Lower leg skin (tissue), 3 donors: ENCODE measurements at regions not wholly inside any gene's neighbourhood (a gene's known extent, or its start where the extent isn't known, plus 50 kb on each side); places are given as distances from the start of the nearest gene placed in this dataset.

ENCODE experiments used
- POLR2A ChIP-seq, 2 donors: fragments of 450-650 bp; IDR thresholded peaks; one replicate each; pipeline ENCODE4 v1.6.1; 2016 to 2017; ENCODE audit warnings: antibody characterized with exemption in 2 of 2, mild to moderate bottlenecking in 1 of 2, moderate library complexity in 1 of 2
- TF ChIP-seq, protein P1 (sequence below), 3 donors: fragments of 450-650 bp; IDR thresholded peaks; one replicate each; pipeline ENCODE4 v1.5.1; 2016; ENCODE audit warnings: antibody characterized with exemption in 3 of 3, mild to moderate bottlenecking in 3 of 3, moderate library complexity in 2 of 3

DNA sequence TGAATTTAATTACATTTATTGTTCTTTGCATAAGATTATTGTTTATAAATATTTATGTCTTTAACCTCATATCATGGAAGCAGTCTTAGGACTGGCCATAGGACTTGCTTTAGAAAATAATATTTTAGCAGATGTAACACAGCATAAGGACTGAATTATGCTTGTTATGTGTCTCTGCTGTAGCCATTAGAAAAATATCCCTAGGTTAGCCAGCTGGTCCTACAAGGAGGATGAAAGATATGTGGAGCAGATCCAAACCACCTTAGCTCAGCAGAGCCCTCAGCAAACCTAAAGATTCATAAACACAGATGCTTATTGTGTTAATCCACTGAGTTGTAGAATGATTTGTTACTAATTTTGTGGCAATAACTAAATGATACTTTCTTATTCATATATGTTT lies 166.0 kb upstream of the COL1A2 start:
- TF ChIP-seq, protein P1, sequence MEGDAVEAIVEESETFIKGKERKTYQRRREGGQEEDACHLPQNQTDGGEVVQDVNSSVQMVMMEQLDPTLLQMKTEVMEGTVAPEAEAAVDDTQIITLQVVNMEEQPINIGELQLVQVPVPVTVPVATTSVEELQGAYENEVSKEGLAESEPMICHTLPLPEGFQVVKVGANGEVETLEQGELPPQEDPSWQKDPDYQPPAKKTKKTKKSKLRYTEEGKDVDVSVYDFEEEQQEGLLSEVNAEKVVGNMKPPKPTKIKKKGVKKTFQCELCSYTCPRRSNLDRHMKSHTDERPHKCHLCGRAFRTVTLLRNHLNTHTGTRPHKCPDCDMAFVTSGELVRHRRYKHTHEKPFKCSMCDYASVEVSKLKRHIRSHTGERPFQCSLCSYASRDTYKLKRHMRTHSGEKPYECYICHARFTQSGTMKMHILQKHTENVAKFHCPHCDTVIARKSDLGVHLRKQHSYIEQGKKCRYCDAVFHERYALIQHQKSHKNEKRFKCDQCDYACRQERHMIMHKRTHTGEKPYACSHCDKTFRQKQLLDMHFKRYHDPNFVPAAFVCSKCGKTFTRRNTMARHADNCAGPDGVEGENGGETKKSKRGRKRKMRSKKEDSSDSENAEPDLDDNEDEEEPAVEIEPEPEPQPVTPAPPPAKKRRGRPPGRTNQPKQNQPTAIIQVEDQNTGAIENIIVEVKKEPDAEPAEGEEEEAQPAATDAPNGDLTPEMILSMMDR (IDR thresholded peaks at IDR 0.05), result no peak
- TF ChIP-seq POLR2A (IDR thresholded peaks at IDR 0.05), result no peak
